Uterus (tissue), 2 donors: ENCODE measurements at regions not wholly inside any gene's neighbourhood (a gene's known extent, or its start where the extent isn't known, plus 50 kb on each side); places are given as distances from the start of the nearest gene placed in this dataset.

Experiments used
- CTCF ChIP-seq, 4 experiments: fragments of 200-600 bp in 2 of 4; fragments of 450-650 bp in 2 of 4; sonication (generic) in 2 of 4; IDR thresholded peaks; one replicate each; pipeline ENCODE4 v1.5.1; 2016 to 2019; ENCODE audit warnings: antibody characterized with exemption in 4 of 4, mild to moderate bottlenecking in 2 of 4, moderate library complexity in 1 of 4
- POLR2A ChIP-seq, 2 donors: fragments of 450-650 bp; IDR thresholded peaks; one replicate each; pipeline ENCODE4 v1.6.1; 2016; ENCODE audit warnings: antibody characterized with exemption in 2 of 2, mild to moderate bottlenecking in 1 of 2, moderate library complexity in 1 of 2

GRCh38 chr14:97523936-97524335, 726.8 kb downstream of the VRK1 start:
- TF ChIP-seq CTCF (IDR thresholded peaks at IDR 0.05), result no peak
- TF ChIP-seq POLR2A (IDR thresholded peaks at IDR 0.05), result no peak
